Left cardiac atrium (tissue), 4 donors: ENCODE measurements at regions not wholly inside any gene's neighbourhood (a gene's known extent, or its start where the extent isn't known, plus 50 kb on each side); places are given as distances from the start of the nearest gene placed in this dataset.
"Not testable (repeated sequence)": the region's sequence is repeated elsewhere in the genome, so short reads cannot be mapped to it uniquely, and the experiment has no call there.

Experiments
- ATAC-seq, 2 donors: fragments of 200-7000 bp; cut with Tn5 transposase; one replicate each; pipeline ENCODE4 v1.9.1; 2020; ENCODE audit warnings: mild to moderate bottlenecking in 2 of 2, moderate library complexity in 2 of 2
- DNase-seq: peaks from one replicate; pipeline ENCODE4 v3.0.0-alpha.2; 2020
- intact Hi-C, 2 donors: fragments of 100-400 bp; cut with DNase I; formaldehyde crosslinking; loops; one replicate each; pipeline versions ENCODE4 v1.14.1 to v1.15.1; 2022 to 2023
- donor health status: DM: no; HTN: yes; CAD: no.
- donor health status: DM: no; HTN: yes; CAD: no; lungs with severe emphysema.
- donor health status: DM: yes; HTN: yes; CAD: no.
- donor health status: Dilated cardiomyopathy.

GRCh38 chr6:77025736-77026223 is 437.5 kb downstream of the HTR1B start:
- ATAC-seq (no peak), DNase-seq (no peak)
- intact Hi-C loops, result no loop called here

- DNase-seq (no peak), ATAC-seq (no peak)
- intact Hi-C loops, result no loop called here
Measured at GRCh38 chr6:77021778-77022177, 441.5 kb downstream of the HTR1B start.

GRCh38 chr6:77021232-77021631 is 442.1 kb downstream of the HTR1B start:
- intact Hi-C loops, result no loop called here
- DNase-seq (no peak), ATAC-seq (no peak)

- no peak for ATAC-seq
- no peak for DNase-seq
- intact Hi-C loops, result no loop called here
Measured at GRCh38 chr6:77019081-77019480, 444.2 kb downstream of the HTR1B start.

GRCh38 chr6:77017537-77017936 is 445.8 kb downstream of the HTR1B start:
- intact Hi-C loops, result no loop called here
- ATAC-seq, result no peak
- no peak for DNase-seq

- ATAC-seq (peak in 1 of 2 donors; percentile 44), DNase-seq (no peak)
- intact Hi-C loops, result no loop called here
Measured at GRCh38 chr6:77015350-77015749, 447.9 kb downstream of the HTR1B start.

- ATAC-seq, result no peak
- no peak for DNase-seq
- intact Hi-C loops, result no loop called here
Measured at GRCh38 chr6:77011929-77012545, 451.3 kb downstream of the HTR1B start.

- DNase-seq (no peak), ATAC-seq (no peak)
- intact Hi-C loops, result no loop called here
Measured at GRCh38 chr6:77010931-77011542, 452.3 kb downstream of the HTR1B start.

- intact Hi-C loops, result no loop called here
Measured at GRCh38 chr6:76992553-76992952, 470.7 kb downstream of the HTR1B start.

GRCh38 chr6:76984572-76984971 is 478.7 kb downstream of the HTR1B start:
- ATAC-seq, result no peak
- DNase-seq, result no peak
- intact Hi-C loops, result no loop called here

More at GRCh38 chr6:76992553-76992952, 470.7 kb downstream of the HTR1B start:
- no peak for ATAC-seq
- DNase-seq, result no peak

- ATAC-seq, result no peak
- intact Hi-C loops, result no loop called here
- DNase-seq, result no peak
Measured at GRCh38 chr6:76982476-76983199, 480.7 kb downstream of the HTR1B start.

- intact Hi-C loops, result no loop called here
- no peak for ATAC-seq
- DNase-seq, result no peak
Measured at GRCh38 chr6:76972474-76972873, 490.8 kb downstream of the HTR1B start.

GRCh38 chr6:76959177-76959576 is 504.1 kb downstream of the HTR1B start:
- ATAC-seq, DNase-seq, intact Hi-C loops: not testable (repeated sequence)

- intact Hi-C loops, result no loop called here
- ATAC-seq, result no peak
- no peak for DNase-seq
Measured at GRCh38 chr6:76942203-76942966, 520.9 kb downstream of the HTR1B start.

GRCh38 chr6:76940191-76940590 is 523.1 kb downstream of the HTR1B start:
- intact Hi-C loops, result no loop called here
- ATAC-seq, result no peak
- no peak for DNase-seq

GRCh38 chr6:76914737-76915136 is 548.6 kb downstream of the HTR1B start:
- ATAC-seq (no peak), DNase-seq (no peak)
- intact Hi-C loops, result no loop called here

- intact Hi-C loops, ATAC-seq, DNase-seq: not testable (repeated sequence)
Measured at GRCh38 chr6:76905541-76905940, 557.8 kb downstream of the HTR1B start.

- DNase-seq (no peak), ATAC-seq (no peak)
- intact Hi-C loops, result no loop called here
Measured at GRCh38 chr6:76892542-76892941, 570.7 kb downstream of the HTR1B start.

GRCh38 chr6:76888351-76888750 is 574.9 kb downstream of the HTR1B start:
- intact Hi-C loops, result no loop called here
- ATAC-seq, result no peak
- DNase-seq, result no peak

- intact Hi-C loops, result no loop called here
- DNase-seq, result no peak
- no peak for ATAC-seq
Measured at GRCh38 chr6:76886900-76887299, 576.4 kb downstream of the HTR1B start.
